Erythroblast (primary cell): ENCODE measurements at regions not wholly inside any gene's neighbourhood (a gene's known extent, or its start where the extent isn't known, plus 50 kb on each side); places are given as distances from the start of the nearest gene placed in this dataset.
A peak's percentile ranks its signal among the peaks of the same experiment; 100 is the strongest.

Experiments used
- DNase-seq, 2 experiments: peaks; one replicate each; lab custom pipeline; 2025; lab: John Stamatoyannopoulos, UW
- GATA1 ChIP-seq: IDR thresholded peaks from 2 replicates; pipeline ENCODE4 v1.6.1; 2011; ENCODE audit warnings: low read depth, mild to moderate bottlenecking, control low read depth, low read length, moderate library complexity
- POLR2A ChIP-seq: IDR thresholded peaks from 2 replicates; pipeline ENCODE4 v1.6.1; 2011; ENCODE audit warnings: mild to moderate bottlenecking, low read length

DNA sequence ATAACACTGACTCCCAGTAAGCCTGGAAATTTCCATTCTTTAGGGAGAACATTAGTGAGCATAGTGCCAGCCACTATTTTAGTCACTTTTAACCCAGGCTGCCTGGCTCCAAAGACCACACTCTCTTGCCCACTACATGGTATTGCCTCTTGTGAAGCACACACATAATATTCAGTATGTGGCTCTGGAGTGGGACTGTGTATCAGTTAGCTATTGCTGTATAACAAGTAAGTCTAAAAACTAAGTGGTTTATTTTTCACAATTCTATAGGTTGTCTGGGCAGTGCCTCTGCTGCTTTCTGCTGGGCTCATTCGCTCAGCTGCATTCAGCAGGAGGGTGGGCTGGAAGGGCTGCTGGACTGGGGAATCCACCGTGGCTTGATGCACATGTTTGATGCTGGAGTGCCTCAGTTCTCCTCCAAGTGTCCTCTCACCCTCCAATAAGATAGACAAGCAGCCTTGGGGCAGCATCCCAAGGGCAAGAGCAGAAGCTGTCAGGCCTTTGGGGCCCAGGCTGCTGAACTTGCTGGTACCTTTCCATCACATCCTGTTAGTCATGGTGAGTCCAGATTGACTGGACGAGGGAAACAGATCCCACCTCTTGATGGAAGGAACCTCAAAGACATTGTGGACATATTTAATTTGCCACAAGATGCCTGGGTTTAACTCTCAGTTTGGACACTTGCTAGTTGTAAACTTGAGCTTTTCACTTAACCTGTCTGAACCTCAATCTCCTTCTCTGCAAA, 66.6 kb upstream of the TLE3 start:
- TF ChIP-seq POLR2A (no peak), GATA1 (no peak)
- DNase-seq: no peak

DNA sequence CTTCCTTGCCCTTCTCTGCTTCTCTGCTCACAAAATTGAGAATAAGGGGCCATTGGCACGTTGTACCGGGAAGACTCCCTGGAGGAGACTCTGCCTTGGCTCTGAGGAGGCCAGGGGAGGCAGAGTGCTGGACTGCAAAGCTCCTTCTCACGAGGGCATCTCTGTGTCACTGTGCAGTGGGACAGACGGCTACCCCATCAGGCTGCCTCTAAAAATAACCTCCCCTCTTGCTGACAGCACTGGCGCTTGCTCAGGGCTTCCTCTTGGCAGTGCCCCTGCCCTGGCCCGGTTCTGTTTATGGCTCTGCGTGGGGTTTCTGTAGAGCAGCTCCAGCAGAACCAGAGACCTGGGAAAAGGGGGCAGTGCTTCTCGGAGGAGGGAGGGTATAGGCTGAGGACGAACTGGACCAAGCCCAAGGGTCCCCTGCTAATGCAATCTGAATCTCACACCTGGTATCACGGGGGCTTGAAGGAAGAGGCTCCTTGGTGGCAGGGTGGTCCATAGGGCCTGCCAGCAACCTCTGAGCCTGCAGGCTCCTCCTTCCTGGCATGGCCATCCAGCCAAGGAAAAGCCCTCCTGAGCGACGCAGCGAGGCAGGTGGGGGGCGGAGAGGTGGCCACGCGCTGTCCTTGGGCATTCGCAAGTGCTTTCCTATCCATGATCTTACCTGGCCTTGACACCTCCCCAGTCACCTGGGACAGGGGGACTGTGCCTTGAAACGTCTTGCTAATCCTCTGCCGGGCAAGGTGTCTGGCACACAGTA, 63.3 kb upstream of the TLE3 start:
- TF ChIP-seq GATA1 (no peak), POLR2A (no peak)
- DNase-seq: no peak

DNA sequence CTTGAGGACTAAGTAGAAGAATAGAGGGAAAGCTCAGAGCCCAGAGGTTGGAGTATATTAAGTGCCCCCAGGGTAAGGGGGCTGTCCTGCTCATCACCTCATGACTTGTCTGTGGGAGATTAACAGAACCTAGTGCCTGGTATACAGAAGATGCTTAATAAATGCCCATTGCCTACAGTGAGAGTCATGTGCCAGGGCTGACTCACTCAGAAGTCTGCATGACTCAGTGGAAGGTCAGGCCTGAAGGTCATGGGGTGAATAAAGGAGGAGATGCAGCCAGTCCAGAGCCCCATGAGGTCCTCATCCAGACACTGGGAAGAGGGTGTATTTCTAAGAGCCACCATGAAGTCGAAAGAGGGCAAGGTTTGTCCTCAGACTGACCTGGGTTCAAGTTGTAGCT, 62.5 kb upstream of the TLE3 start:
- DNase-seq: peak in 1 of 2 experiments; percentile 17
- TF ChIP-seq POLR2A (no peak), GATA1 (no peak)

DNA sequence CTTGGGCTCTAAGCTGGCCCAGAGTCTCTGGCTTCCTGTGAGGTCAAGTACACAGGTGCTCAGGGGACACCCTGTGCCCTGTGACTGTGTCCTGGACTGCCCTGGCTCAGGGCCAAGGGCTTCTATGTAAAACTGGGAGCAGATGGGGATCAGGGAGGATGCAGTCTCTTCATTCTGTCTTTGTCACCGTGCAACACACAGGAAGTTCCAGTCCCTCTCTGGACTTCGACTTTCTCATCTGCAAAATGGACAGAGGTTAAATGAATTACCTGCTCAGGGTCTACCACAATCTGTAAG, 61.9 kb upstream of the TLE3 start:
- DNase-seq: no peak
- TF ChIP-seq POLR2A (no peak), GATA1 (no peak)

DNA sequence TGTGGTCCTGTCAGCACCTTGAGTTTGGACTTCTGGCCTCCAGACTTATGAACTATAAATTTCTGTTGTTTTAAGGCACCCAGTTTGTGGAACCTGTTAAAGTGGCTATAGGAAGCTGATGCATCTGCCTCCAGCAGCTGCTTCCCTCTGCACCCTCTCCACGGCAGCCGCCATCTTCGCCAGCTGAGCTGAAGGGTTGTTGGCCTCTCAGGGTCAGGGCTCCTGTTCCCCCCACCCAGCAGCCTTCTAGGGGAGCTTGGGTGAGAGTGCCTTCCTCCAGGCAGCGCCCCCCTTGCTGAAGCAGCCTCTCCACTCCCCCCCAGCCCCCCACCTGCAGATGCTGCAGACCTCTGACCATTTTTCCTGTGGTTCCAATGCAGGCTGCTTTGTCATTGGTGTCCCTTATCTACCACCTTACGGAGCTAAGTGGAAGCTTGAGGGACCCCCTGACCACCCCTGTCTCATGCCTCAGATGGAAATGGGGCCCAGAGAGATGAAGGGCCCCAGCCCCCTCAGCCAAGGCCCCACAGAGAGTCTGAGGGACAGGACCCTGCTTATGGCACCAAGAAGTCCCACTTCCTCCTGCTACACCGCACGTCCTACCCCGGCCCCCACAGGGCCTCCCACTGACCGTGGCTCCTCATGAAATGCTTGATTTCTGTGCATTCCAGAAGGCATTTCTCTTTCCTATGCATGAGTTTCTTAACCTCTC, 61.4 kb upstream of the TLE3 start:
- no peak for DNase-seq
- TF ChIP-seq GATA1: no peak
- TF ChIP-seq POLR2A: no peak

DNA sequence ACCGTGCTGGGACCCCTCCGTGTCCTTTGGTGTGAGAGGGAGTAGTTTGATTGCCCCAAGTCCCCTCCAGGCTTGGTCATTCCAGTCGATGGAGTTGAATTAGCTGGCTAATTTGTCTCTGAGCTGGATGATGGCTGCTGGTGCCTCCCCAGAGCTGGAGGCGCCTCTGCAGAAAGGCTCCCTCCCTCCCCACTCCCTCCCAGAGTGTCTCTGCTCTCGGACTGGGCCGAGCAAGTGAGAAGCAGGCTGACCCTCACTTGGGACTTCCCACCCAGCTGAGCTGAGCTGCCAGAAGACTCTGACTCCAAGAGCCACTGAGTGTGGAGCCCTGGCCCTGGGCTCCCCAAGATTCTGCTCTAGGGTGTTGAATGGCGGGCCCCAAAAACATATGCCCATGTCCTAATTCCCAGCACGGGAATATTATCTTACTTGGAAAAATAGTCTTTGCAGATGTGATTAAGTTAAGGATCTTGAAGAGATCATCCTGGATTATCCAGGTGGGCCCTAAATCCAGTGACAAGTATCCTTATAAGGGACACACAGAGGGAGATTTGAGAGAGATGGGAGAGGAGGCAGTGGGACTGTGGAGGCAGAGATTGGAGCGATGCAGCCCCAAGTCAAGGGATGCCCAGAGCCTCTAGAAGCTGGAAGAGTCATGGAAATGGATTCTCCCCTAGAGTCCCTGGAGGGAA, 60.7 kb upstream of the TLE3 start:
- TF ChIP-seq GATA1: no peak
- TF ChIP-seq POLR2A: no peak
- DNase-seq: no peak

DNA sequence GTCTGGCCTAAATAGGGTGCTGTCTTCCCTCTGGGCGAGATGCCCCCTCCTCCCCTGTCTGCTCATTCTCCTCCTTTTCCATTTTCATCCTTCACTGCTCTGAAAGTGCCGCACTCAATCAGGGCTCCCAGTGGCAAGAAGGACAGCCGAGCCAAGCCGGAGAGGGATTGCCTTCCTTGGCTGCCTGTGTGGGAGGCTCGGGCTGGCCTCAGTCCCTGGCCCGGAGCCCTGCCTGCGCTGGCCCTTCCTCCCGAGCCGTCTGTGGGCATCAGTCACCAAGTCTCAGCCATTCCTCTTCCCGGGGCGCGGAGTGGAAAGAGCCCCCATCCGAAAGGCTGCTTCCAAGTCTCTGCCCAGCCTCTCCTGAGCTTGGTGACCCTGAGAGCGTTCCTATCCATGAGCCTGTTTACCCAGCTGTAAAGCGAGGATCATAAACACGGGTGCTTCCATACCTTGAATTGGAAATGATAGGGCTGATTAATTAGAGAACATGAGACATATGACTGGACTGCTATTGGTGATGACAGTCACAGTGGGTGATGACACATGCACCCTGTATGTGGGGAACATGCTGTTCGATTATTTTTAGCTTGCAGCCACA, 59.1 kb upstream of the TLE3 start:
- DNase-seq: no peak
- TF ChIP-seq POLR2A (no peak), GATA1 (no peak)

DNA sequence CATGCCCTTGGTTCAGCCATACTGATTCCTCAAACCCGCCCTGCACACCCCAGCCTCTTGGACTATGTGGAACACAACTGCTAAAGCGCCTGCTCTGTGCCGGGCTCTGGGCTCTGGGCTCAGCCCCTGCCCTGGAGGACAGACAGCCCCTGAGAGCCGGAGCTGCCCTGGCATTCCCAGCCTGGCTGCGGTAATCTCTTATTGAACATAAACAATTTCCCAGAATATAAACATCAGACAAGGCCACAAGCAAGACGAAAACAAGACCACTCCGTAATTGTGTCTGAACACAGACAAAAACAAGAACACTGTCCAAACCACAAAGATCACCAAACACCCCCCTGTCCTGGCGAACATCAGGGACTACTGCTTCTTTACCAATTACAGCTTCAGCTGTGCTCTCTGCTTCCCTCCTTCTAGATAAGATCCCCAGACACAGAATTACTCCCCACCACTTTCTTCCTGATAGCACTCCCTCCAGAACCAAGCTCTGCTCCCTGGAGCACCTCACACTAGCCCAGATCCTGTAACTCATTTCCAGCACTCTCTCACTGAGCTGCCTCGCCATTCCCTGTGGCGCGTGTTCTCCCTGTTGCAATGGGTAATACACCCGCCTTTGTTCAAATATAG, 57.1 kb upstream of the TLE3 start:
- TF ChIP-seq POLR2A (no peak), GATA1 (no peak)
- DNase-seq: no peak

DNA sequence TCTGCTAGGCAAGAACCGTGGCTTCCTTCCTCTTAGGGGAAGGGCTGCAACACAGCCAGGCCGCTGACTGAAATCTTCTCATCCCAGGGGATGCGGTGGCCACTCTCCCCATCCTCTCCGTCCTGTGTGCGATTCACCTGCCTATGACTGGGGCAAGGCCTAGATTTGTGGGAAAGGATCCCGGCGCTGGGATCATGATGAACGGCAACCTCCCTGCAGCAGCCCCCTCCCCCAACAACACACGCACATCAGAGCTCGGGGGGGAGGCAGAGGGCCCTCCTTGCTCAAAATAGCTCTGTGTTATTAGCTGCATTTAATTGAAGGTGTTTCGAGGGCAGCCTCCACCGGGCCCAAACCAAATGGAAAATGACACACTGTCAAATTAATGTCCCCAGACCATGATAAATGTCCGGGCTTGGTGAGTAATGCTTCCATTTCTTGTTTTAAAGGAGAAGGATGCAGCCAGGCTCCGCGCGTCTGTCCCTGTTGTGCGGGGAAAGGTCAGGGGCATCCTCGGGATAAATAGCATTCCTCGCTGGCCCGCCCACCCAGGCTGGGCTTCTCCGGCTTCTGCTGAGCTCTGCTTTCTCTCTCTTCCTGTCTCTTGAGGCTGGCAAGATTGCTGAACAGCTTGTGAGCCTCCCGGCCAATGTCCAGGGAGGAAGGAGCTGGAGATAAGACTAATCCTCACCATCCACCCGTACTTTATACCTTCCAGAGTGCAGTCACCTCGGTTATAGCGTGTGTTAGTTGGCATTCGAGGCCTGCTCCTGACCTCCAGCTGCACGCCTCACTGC, 56.4 kb upstream of the TLE3 start:
- DNase-seq: no peak
- no peak for TF ChIP-seq GATA1
- TF ChIP-seq POLR2A: no peak

DNA sequence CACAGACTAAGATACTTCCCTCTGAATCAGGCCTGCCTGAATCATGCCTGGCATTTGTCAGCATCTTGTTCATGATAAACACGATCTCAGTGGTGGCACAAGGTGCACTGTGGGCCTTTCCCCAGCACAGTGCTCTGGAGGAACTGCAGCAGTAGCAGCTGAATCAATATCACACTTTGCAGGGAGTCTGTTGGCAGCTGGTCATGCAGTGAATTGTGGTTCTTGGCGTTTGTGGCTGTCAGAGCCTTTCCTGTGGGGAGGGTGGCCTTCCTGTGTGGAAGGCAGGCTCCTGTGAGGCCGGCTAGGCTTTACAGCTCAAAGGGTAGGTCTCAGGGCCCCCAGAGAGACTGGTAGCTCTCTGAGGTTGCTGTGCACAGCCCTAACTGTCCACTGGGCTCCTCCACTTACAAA, 54.4 kb upstream of the TLE3 start:
- no peak for DNase-seq
- TF ChIP-seq GATA1 (no peak), POLR2A (no peak)

DNA sequence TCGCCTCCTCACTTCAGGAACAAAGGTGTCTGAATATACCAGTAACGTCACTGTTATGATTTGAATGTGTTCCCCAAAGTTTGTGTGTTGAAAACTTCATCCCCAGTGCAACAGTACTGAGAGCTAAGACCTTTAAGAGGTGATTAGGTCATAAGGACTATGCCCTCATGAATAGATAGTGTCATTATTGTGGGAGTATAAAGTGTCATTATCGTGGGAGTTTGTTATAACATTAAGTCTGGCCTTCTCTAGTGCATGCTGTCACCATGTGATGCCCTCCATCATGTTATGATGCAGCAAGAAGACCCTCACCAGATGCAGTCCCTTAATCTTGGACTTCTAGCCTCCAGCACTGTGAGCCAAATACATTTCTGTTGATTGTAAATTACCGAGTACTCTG, 53.7 kb upstream of the TLE3 start:
- TF ChIP-seq GATA1 (no peak), POLR2A (no peak)
- no peak for DNase-seq

DNA sequence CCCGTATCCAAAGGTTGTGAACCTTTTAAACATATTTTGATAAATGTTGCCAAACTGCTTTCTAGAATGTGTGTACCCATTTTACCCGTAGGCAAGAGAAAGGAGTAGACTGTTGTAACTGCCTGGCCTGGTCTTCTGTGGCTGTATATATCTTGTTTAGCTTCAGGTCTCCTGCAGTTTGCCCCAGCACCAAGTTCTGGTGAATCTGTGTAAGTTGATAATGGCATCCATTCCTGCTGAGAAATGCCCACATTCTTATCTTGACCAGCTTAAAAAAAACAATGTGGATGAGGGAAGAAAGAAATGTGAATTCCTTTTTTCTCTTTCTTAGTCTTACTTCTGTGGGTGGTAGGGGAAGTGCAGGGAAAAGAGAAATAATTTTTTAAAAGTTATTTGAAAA, 53.3 kb upstream of the TLE3 start:
- DNase-seq: no peak
- TF ChIP-seq GATA1 (no peak), POLR2A (no peak)

DNA sequence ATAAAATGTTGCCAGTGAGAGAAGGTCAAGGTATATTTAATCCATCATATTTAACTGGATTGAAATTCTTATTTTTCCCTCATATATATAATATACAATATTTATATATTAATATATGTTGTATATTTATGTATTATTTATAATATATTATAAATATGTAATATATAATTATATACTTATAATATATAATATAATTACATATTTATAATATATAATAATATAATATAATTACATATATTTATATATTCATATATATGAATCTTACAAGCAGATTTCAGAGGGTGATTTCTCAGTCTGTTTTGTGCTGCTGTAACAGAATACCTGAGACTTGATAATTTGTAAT, 52.7 kb upstream of the TLE3 start:
- DNase-seq: no peak

More for the DNA sequence above, 52.7 kb upstream of the TLE3 start:
- no peak for TF ChIP-seq GATA1
- no peak for TF ChIP-seq POLR2A
